IPS-20b (cell line): ENCODE measurements at regions not wholly inside any gene's neighbourhood (a gene's known extent, or its start where the extent isn't known, plus 50 kb on each side); places are given as distances from the start of the nearest gene placed in this dataset.

Source experiments
- H3K27ac ChIP-seq: one replicate; pipeline ENCODE4 v1.5.1; 2013; ENCODE audit warnings: low read length
- H3K27me3 ChIP-seq: 2 replicates; pipeline ENCODE4 v1.6.1; 2013; ENCODE audit warnings: mild to moderate bottlenecking, low read length, inconsistent platforms; ENCODE audit not compliant: insufficient read depth
- H3K36me3 ChIP-seq: 2 replicates; pipeline ENCODE4 v1.6.1; 2013; ENCODE audit warnings: low read depth, mild to moderate bottlenecking, inconsistent platforms, low read length, moderate library complexity; ENCODE audit not compliant: insufficient read depth
- H3K4me1 ChIP-seq: 2 replicates; pipeline ENCODE4 v1.6.1; 2013; ENCODE audit warnings: mild to moderate bottlenecking, control low read depth, inconsistent platforms, low read length, moderate library complexity; ENCODE audit not compliant: insufficient read depth
- H3K4me3 ChIP-seq: 2 replicates; pipeline ENCODE4 v1.5.1; 2013; ENCODE audit warnings: mild to moderate bottlenecking, low read length, inconsistent platforms
- H3K9ac ChIP-seq: 2 replicates; pipeline ENCODE4 v1.6.1; 2013; ENCODE audit warnings: low read depth, mild to moderate bottlenecking, inconsistent platforms, low read length, moderate library complexity
- H3K9me3 ChIP-seq: 2 replicates; pipeline ENCODE4 v1.6.1; 2013; ENCODE audit warnings: mild to moderate bottlenecking, low read depth, low read length, inconsistent platforms; ENCODE audit not compliant: insufficient read depth

DNA sequence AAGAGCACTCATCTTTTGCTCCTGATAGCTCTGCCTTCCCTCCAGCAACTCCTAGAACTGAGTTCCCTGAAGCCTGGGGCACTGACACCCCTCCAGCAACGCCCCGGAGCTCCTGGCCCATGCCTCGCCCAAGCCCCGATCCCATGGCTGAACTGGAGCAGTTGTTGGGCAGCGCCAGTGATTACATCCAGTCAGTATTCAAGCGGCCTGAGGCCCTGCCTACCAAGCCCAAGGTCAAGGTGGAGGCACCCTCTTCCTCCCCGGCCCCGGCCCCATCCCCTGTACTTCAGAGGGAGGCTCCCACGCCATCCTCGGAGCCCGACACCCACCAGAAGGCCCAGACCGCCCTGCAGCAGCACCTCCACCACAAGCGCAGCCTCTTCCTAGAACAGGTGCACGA lies 62.4 kb downstream of the TET3 start:
- H3K9me3 ChIP-seq: no peaks in the 10 kb centered on the region
- H3K27ac ChIP-seq: no peak overlapping the region
- no peaks in the 10 kb centered on the region for H3K27me3 ChIP-seq
- H3K9ac ChIP-seq: no peak overlapping the region
- H3K4me1 ChIP-seq: peaks cover 12% of the 10 kb centered on the region
- peaks cover 12% of the 10 kb centered on the region; the same call in 1 of the 2 replicates for H3K36me3 ChIP-seq
- H3K4me3 ChIP-seq: no peak overlapping the region

DNA sequence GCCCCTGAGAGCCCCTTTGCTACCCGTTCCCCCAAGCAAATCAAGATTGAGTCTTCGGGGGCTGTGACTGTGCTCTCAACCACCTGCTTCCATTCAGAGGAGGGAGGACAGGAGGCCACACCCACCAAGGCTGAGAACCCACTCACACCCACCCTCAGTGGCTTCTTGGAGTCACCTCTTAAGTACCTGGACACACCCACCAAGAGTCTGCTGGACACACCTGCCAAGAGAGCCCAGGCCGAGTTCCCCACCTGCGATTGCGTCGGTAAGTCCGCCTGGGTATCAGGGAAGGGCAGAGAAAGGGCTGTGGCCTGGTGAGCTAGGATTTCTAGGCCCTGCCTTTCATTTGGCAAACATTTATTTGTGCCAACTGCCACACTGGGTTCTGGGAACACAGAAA lies 63.4 kb downstream of the TET3 start:
- peaks cover 4% of the 10 kb centered on the region for H3K4me1 ChIP-seq
- no peak overlapping the region for H3K27ac ChIP-seq
- peaks cover 12% of the 10 kb centered on the region; the same call in 1 of the 2 replicates for H3K36me3 ChIP-seq
- no peak overlapping the region for H3K9ac ChIP-seq
- no peaks in the 10 kb centered on the region for H3K27me3 ChIP-seq
- H3K9me3 ChIP-seq: no peaks in the 10 kb centered on the region
- no peak overlapping the region for H3K4me3 ChIP-seq

DNA sequence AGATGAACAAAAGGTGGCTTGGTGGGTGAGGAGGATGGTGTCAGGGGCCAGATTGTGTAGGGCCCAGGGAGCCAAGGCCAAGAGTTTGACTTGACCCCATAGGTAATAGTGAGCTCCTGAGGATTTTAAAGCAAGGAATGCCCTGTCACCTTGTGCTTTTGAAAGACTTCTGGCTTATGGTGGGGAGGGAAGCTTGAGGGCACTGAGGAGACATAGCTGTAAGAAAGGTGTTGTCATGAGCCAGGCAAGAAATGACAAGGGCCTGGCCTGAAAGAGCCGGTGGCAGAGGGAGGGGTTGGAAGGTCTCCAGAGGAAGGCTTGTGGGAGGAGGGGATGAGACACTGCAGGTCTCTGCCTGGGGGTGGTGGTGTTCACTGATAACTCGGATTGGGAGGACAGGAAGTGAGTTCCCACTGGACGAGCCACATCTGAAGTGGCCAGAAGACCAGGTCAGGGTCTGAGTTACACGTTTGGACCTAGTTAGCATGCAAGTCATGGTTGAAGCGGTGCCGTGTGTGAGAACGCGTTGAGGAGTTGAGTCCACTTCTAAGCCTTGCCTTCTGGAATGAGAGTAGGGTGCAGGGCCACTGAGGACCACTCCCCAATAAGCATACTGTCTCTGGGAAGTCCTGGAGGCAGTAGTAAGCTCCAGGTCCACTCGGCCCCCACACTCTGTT lies 64.3 kb downstream of the TET3 start:
- Histone ChIP-seq H3K4me1 (peaks cover 6% of the 10 kb centered on the region; the same call in 1 of the 2 replicates), H3K27me3 (no peaks in the 10 kb centered on the region), H3K9me3 (no peaks in the 10 kb centered on the region), H3K4me3 (no peak overlapping the region), H3K36me3 (peaks cover 12% of the 10 kb centered on the region; the same call in 1 of the 2 replicates), H3K27ac (no peak overlapping the region), H3K9ac (no peak overlapping the region)

DNA sequence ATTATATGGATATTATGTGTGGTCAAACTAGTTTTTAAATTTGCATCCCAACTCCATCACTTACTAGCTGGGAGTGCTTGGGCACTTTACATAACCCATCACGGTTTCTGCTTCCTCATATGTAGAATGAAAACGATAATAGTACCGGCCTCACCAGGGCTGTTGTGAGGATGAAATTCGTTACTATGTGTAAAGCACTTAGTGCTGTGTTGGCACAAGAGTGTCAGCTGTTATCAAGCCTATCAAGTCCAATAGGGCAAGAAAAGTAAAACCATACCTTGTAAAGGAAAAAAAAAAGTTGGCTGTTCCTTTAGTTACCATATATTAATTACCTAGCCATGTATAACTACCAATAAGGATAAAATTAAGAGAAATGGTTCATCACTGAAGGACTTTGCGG lies 65.4 kb downstream of the TET3 start:
- peaks cover 11% of the 10 kb centered on the region; the same call in 1 of the 2 replicates for H3K4me1 ChIP-seq
- peaks cover 12% of the 10 kb centered on the region; the same call in 1 of the 2 replicates for H3K36me3 ChIP-seq
- no peaks in the 10 kb centered on the region for H3K9me3 ChIP-seq
- no peak overlapping the region for H3K4me3 ChIP-seq
- H3K27ac ChIP-seq: no peak overlapping the region
- no peak overlapping the region for H3K9ac ChIP-seq
- H3K27me3 ChIP-seq: no peaks in the 10 kb centered on the region

DNA sequence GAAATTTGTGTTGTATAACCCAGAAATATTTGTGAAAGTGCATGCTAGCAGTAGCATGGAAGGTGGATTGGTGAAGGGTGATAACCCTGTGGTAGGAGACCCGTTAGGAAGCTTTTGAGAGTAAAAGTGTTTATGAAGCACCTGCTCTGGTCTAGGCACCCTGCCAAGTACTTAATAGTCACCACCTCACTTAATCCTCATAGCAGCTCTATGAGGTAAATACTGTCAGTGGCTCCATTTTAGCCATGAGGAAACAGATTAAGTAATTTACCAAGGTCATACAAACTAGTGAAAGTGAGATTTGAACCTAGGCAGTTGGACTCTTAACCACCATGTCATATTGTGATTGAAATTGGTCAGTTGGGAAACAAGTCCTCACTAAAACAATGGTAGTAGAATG lies 66.8 kb downstream of the TET3 start:
- Histone ChIP-seq H3K9me3 (no peaks in the 10 kb centered on the region), H3K27ac (no peak overlapping the region), H3K4me3 (no peak overlapping the region), H3K4me1 (peaks cover 11% of the 10 kb centered on the region; the same call in 1 of the 2 replicates), H3K27me3 (no peaks in the 10 kb centered on the region), H3K36me3 (peaks cover 11% of the 10 kb centered on the region; the same call in 1 of the 2 replicates), H3K9ac (no peak overlapping the region)

DNA sequence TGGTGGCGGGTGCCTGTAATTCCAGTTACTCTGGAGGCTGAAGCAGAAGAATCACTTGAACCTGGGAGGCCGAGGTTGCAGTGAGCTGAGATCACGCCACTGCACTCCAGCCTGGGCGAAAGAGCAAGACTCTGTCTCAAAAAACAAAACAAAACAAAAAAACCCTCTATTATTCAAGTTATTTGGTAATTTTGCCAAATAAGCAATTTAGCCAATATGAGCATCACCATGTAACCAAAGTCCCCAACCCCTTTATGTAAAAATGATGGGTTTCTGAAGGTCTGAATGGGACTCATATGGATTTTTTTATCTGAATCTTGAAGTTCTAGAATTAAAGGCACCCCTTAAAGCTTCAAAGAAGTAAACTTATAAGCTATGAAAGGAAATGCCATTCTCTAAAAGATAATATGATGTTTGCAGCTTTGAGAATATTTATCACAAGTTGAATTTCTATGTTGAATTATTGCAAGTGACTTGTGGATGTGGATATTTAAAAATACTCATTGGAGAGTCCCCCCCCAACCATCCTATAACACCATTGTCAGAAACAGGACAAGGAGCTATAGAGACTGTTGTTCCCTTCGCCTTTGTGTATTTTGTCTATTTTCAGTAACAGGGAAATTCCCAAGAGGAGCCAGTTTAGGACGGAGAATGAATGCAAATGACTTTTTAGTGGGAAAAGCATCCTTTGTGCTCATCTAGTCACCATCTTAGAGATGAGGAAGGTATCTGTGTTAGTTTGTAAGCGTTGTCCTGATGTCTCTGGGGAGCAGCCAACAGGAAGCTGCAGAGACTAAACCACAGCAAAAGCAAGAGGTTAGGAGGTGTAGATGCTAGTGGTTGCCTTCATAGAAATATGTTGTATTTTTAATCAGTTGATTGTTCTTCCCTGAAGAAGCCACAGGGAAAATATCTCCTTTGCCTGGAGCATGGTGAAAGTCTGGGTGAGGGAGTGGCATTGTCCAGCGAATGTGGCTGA lies 68.3 kb downstream of the TET3 start:
- Histone ChIP-seq H3K27ac (no peak overlapping the region), H3K9me3 (no peaks in the 10 kb centered on the region), H3K36me3 (peaks cover 6% of the 10 kb centered on the region; the same call in 1 of the 2 replicates), H3K4me3 (no peak overlapping the region), H3K27me3 (no peaks in the 10 kb centered on the region), H3K9ac (no peak overlapping the region), H3K4me1 (peaks cover 11% of the 10 kb centered on the region; the same call in 1 of the 2 replicates)

DNA sequence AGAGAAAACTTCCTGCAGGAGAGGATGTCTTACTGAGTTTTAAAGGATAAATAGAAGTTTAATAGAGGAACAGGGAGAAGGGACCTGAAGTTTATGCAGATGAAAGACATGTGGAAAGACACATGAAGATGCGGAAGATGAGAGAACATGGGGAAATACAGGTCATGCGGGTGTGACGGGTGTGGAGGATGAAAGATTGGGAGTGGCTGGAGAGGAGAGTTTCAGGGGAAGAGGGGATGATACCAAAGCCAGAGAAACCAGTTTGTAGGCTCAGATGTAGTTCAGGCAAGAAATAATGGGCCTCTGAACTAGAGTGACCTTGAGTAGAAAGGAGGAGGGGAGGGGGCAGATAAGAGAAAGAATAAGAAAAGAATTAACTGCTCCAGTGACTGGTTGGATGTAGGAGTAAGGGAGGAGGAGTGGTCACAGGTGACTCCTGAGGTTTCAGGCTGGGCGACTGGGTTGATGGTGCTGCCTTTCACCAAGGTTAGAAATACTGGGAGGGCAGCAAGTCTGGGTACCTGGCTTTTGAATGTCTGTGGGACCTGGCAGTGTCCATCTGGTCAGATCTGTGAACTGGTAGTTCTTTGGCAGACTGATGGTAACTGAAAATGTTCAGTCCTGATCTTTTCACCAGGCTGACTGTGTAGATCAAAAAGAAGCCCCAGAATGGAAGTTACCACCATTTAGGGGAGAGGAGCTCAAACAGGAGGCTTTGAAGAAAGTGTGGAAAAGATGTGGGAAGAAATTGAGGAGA lies 69.4 kb downstream of the TET3 start:
- H3K9ac ChIP-seq: no peak overlapping the region
- no peaks in the 10 kb centered on the region for H3K27me3 ChIP-seq
- no peaks in the 10 kb centered on the region for H3K9me3 ChIP-seq
- no peak overlapping the region for H3K27ac ChIP-seq
- H3K4me3 ChIP-seq: no peak overlapping the region
- peaks cover 11% of the 10 kb centered on the region; the same call in 1 of the 2 replicates for H3K4me1 ChIP-seq
- peaks cover 5% of the 10 kb centered on the region; the same call in 1 of the 2 replicates for H3K36me3 ChIP-seq

DNA sequence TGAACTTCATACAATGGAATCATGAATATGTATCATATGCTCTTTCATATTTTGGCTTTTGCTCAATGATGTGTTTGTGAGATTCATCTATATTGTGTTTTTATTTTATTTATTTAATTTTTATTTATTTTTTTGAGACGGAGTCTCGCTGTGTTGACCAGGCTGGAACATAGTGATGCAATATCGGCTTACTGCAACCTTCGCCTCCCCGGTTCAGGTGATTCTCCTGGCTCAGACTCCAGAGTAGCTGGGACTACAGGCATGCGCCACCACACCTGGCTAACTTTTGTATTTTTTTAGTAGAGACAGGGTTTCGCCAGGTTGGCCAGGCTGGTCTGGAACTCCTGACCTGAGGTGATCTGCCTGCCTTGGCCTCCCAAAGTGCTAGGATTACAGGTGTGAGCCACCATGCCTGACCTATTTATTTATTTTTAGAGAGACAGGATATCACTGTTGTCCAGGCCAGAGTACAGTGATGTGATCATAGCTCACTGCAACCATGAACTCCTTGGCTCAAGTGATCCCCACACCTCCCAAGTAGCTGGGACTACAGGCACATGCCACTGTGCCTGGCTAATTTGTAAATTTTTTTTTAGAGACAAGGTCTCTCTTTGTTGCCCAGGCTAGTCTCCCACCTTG lies 74.5 kb downstream of the TET3 start:
- no peaks in the 10 kb centered on the region for H3K27me3 ChIP-seq
- H3K4me3 ChIP-seq: no peak overlapping the region
- peaks cover 6% of the 10 kb centered on the region; the same call in 1 of the 2 replicates for H3K9me3 ChIP-seq
- H3K4me1 ChIP-seq: peaks cover 2% of the 10 kb centered on the region; the same call in 1 of the 2 replicates
- H3K27ac ChIP-seq: no peak overlapping the region
- no peak overlapping the region for H3K9ac ChIP-seq
- peaks cover 15% of the 10 kb centered on the region for H3K36me3 ChIP-seq

DNA sequence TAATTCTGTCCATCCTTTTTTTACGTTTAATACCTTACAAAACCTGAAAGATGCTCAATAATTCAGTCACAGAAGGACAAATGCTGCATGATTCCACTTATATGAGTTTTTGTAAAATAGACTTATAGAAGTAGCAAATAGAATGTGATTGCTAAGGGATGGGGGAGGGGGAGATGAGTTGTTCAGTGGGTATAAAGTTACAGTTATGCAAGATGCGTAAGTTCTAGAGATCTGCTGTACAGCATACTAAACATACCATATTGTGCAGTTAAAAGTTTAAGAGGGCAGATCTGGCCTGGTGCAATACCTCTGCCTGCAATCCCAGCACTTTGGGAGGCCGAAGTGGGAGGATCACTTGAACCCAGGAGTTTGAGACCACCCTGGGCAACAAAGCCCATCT lies 78.8 kb downstream of the TET3 start:
- H3K27me3 ChIP-seq: no peaks in the 10 kb centered on the region
- no peak overlapping the region for H3K9ac ChIP-seq
- H3K9me3 ChIP-seq: peaks cover 6% of the 10 kb centered on the region; the same call in 1 of the 2 replicates
- peaks cover 15% of the 10 kb centered on the region for H3K36me3 ChIP-seq
- no peak overlapping the region for H3K27ac ChIP-seq
- no peaks in the 10 kb centered on the region for H3K4me1 ChIP-seq
- H3K4me3 ChIP-seq: no peak overlapping the region

DNA sequence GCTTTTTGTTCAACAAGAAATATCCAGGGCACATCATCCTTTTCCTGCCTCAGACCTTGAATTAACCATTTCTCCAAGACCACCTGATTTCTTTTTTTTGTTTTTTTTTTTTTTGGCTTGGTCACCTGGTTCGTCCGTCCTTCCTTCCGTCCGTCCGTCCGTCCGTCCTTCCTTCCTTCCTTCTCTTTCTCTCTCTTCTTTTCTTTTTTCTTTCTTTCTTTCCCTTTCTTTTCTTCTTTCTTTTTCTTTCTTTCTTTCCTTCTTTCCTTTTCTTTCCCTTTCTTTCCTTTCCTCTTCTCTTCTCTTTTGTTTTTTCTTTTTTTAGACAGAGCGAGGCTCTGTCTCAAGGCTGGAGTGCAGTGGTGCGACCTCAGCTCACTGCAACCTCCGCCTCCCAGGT lies 80.7 kb downstream of the TET3 start:
- no peaks in the 10 kb centered on the region for H3K27me3 ChIP-seq
- no peaks in the 10 kb centered on the region for H3K4me1 ChIP-seq
- no peak overlapping the region for H3K9ac ChIP-seq
- H3K9me3 ChIP-seq: no peaks in the 10 kb centered on the region
- H3K36me3 ChIP-seq: no peaks in the 10 kb centered on the region; the same call in 1 of the 2 replicates
- no peak overlapping the region for H3K27ac ChIP-seq
- H3K4me3 ChIP-seq: no peak overlapping the region
